ENCODE measurements at regions not wholly inside any gene's neighbourhood (a gene's known extent, or its start where the extent isn't known, plus 50 kb on each side); places are given as distances from the start of the nearest gene placed in this dataset.

- no peak overlapping the region for H2AFZ ChIP-seq (ENCODE audit: low read depth, low read length)
- TF ChIP-seq CTCF (IDR thresholded peaks at IDR 0.05; ENCODE audit: low read depth, low read length): no peak
- no peak for TF ChIP-seq EZH2phosphoT487 (IDR thresholded peaks at IDR 0.05; ENCODE audit: low read depth)
- no peak overlapping the region for H3K27ac ChIP-seq (ENCODE audit: low read length)
Observed at GRCh38 chr18:51802569-51803428, 537.2 kb upstream of the DCC start.

GRCh38 chr18:51807336-51807735, 532.7 kb upstream of the DCC start:
- no peaks in the 10 kb centered on the region for H3K79me2 ChIP-seq (ENCODE audit: low read length)
- no peak overlapping the region for H2AFZ ChIP-seq (ENCODE audit: low read depth, low read length)
- TF ChIP-seq EZH2phosphoT487 (IDR thresholded peaks at IDR 0.05; ENCODE audit: low read depth): no peak
- TF ChIP-seq CTCF (IDR thresholded peaks at IDR 0.05; ENCODE audit: low read depth, low read length): no peak
- H4K20me1 ChIP-seq (ENCODE audit: insufficient read depth, low read length): no peaks in the 10 kb centered on the region
- H3K9me3 ChIP-seq (ENCODE audit: insufficient read depth, low read length): no peaks in the 10 kb centered on the region
- H3K4me1 ChIP-seq (ENCODE audit: low read length): peaks cover 8% of the 10 kb centered on the region
- no peak overlapping the region for H3K4me2 ChIP-seq (ENCODE audit: low read length)
- H3K27me3 ChIP-seq (ENCODE audit: low read depth, low read length): no peaks in the 10 kb centered on the region
- peaks cover 4% of the 10 kb centered on the region for H3K36me3 ChIP-seq (replicated peaks; ENCODE audit: low read depth, low read length)
- H3K9ac ChIP-seq (ENCODE audit: low read length): no peak overlapping the region
- no peak overlapping the region for H3K4me3 ChIP-seq (ENCODE audit: low read length)
- H3K27ac ChIP-seq (ENCODE audit: low read length): no peak overlapping the region

More at GRCh38 chr18:51802569-51803428, 537.2 kb upstream of the DCC start:
- no peaks in the 10 kb centered on the region for H3K4me1 ChIP-seq (ENCODE audit: low read length)
- no peaks in the 10 kb centered on the region for H3K27me3 ChIP-seq (ENCODE audit: low read depth, low read length)
- H3K4me2 ChIP-seq (ENCODE audit: low read length): no peak overlapping the region
- peaks cover 11% of the 10 kb centered on the region; the same call in 1 of the 2 replicates for H3K9me3 ChIP-seq (ENCODE audit: insufficient read depth, low read length)
- H3K79me2 ChIP-seq (ENCODE audit: low read length): no peaks in the 10 kb centered on the region
- peaks cover 3% of the 10 kb centered on the region for H3K36me3 ChIP-seq (replicated peaks; ENCODE audit: low read depth, low read length)
- H4K20me1 ChIP-seq (ENCODE audit: insufficient read depth, low read length): no peaks in the 10 kb centered on the region
- no peak overlapping the region for H3K9ac ChIP-seq (ENCODE audit: low read length)
- no peak overlapping the region for H3K4me3 ChIP-seq (ENCODE audit: low read length)

- Histone ChIP-seq H3K27ac (ENCODE audit: low read length) (no peak overlapping the region), H3K4me1 (ENCODE audit: low read length) (peaks cover 16% of the 10 kb centered on the region), H3K36me3 (replicated peaks; ENCODE audit: low read depth, low read length) (peaks cover 5% of the 10 kb centered on the region), H3K79me2 (ENCODE audit: low read length) (no peaks in the 10 kb centered on the region), H3K4me3 (ENCODE audit: low read length) (no peak overlapping the region), H3K4me2 (ENCODE audit: low read length) (no peak overlapping the region), H2AFZ (ENCODE audit: low read depth, low read length) (peak overlapping the region; percentile 34), H3K27me3 (ENCODE audit: low read depth, low read length) (no peaks in the 10 kb centered on the region), H4K20me1 (ENCODE audit: insufficient read depth, low read length) (no peaks in the 10 kb centered on the region), H3K9me3 (ENCODE audit: insufficient read depth, low read length) (no peaks in the 10 kb centered on the region), H3K9ac (ENCODE audit: low read length) (no peak overlapping the region)
- TF ChIP-seq CTCF (IDR thresholded peaks at IDR 0.05; ENCODE audit: low read depth, low read length): no peak
- no peak for TF ChIP-seq EZH2phosphoT487 (IDR thresholded peaks at IDR 0.05; ENCODE audit: low read depth)
Observed at GRCh38 chr18:51811883-51812282, 528.1 kb upstream of the DCC start.

DNA sequence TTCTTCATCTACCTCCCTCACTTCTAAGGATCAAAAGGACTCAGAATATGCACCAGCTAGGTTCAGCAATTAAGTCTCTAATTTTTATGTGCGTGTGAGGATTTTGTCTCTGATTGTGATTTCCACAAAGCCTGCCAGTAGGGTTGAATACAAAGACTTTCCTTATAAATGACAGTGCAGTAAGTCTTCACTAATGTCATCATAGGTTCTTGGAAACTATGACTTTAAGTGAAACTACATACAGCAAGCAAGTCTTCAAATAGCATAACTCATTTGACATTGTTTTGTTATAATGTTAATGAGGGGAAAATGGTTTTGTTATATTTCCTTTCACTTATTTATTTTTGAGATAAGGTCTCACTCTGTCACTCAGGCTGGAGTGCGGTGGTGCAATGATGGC, 526.3 kb upstream of the DCC start:
- H2AFZ ChIP-seq (ENCODE audit: low read depth, low read length): no peak overlapping the region
- H3K36me3 ChIP-seq (replicated peaks; ENCODE audit: low read depth, low read length): peaks cover 5% of the 10 kb centered on the region
- peaks cover 16% of the 10 kb centered on the region for H3K4me1 ChIP-seq (ENCODE audit: low read length)
- H3K9ac ChIP-seq (ENCODE audit: low read length): no peak overlapping the region
- H3K27ac ChIP-seq (ENCODE audit: low read length): no peak overlapping the region
- no peaks in the 10 kb centered on the region for H3K9me3 ChIP-seq (ENCODE audit: insufficient read depth, low read length)
- H4K20me1 ChIP-seq (ENCODE audit: insufficient read depth, low read length): no peaks in the 10 kb centered on the region
- no peak overlapping the region for H3K4me2 ChIP-seq (ENCODE audit: low read length)
- H3K4me3 ChIP-seq (ENCODE audit: low read length): no peak overlapping the region
- no peaks in the 10 kb centered on the region for H3K27me3 ChIP-seq (ENCODE audit: low read depth, low read length)
- no peaks in the 10 kb centered on the region for H3K79me2 ChIP-seq (ENCODE audit: low read length)
- TF ChIP-seq CTCF (IDR thresholded peaks at IDR 0.05; ENCODE audit: low read depth, low read length): no peak
- TF ChIP-seq EZH2phosphoT487 (IDR thresholded peaks at IDR 0.05; ENCODE audit: low read depth): no peak
